ENCODE measurements at regions not wholly inside any gene's neighbourhood (a gene's known extent, or its start where the extent isn't known, plus 50 kb on each side); places are given as distances from the start of the nearest gene placed in this dataset.

- no peaks in the 10 kb centered on the region for H3K36me3 ChIP-seq
- in situ Hi-C loops (cut with MboI; ENCODE audit: low sequenced_read_pairs in 4 of 4) = no loop called here
- intact Hi-C loops (cut with DNase I; ENCODE audit: low total_unique reads) = no loop called here
- no peaks in the 10 kb centered on the region for H3K4me1 ChIP-seq
- no peak overlapping the region for H3K27ac ChIP-seq
- H3K4me3 ChIP-seq = no peak overlapping the region
- H3K27me3 ChIP-seq = no peaks in the 10 kb centered on the region
- no peaks in the 10 kb centered on the region for H3K9me3 ChIP-seq
- ATAC-seq (no peak), DNase-seq (no peak)
- TF ChIP-seq, protein P1, sequence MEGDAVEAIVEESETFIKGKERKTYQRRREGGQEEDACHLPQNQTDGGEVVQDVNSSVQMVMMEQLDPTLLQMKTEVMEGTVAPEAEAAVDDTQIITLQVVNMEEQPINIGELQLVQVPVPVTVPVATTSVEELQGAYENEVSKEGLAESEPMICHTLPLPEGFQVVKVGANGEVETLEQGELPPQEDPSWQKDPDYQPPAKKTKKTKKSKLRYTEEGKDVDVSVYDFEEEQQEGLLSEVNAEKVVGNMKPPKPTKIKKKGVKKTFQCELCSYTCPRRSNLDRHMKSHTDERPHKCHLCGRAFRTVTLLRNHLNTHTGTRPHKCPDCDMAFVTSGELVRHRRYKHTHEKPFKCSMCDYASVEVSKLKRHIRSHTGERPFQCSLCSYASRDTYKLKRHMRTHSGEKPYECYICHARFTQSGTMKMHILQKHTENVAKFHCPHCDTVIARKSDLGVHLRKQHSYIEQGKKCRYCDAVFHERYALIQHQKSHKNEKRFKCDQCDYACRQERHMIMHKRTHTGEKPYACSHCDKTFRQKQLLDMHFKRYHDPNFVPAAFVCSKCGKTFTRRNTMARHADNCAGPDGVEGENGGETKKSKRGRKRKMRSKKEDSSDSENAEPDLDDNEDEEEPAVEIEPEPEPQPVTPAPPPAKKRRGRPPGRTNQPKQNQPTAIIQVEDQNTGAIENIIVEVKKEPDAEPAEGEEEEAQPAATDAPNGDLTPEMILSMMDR (IDR thresholded peaks at IDR 0.05 in 4 of 5, conservative IDR thresholded peaks at IDR 0.05 in 1 of 5) = no peak
These were observed 902.1 kb upstream of the LCORL start for GRCh38 chr4:18923496-18924161.

- intact Hi-C loops (cut with DNase I; ENCODE audit: low total_unique reads) (no loop called here), in situ Hi-C loops (cut with MboI; ENCODE audit: low sequenced_read_pairs in 4 of 4) (no loop called here)
- Histone ChIP-seq H3K4me3 (no peak overlapping the region), H3K27me3 (no peaks in the 10 kb centered on the region), H3K27ac (no peak overlapping the region), H3K36me3 (no peaks in the 10 kb centered on the region), H3K4me1 (no peaks in the 10 kb centered on the region), H3K9me3 (no peaks in the 10 kb centered on the region)
- DNase-seq = no peak
- no peak for TF ChIP-seq POLR2A (IDR thresholded peaks at IDR 0.05)
- TF ChIP-seq, protein P1 (IDR thresholded peaks at IDR 0.05 in 4 of 5, conservative IDR thresholded peaks at IDR 0.05 in 1 of 5) = no peak
- ATAC-seq = no peak
These were observed 896.1 kb upstream of the LCORL start for GRCh38 chr4:18917689-18918088.

GRCh38 chr4:18914182-18914581 is 892.6 kb upstream of the LCORL start:
- Histone ChIP-seq H3K36me3 (no peaks in the 10 kb centered on the region), H3K27ac (no peak overlapping the region), H3K4me1 (no peaks in the 10 kb centered on the region), H3K4me3 (no peak overlapping the region), H3K27me3 (no peaks in the 10 kb centered on the region), H3K9me3 (no peaks in the 10 kb centered on the region)
- DNase-seq (no peak), ATAC-seq (no peak)
- TF ChIP-seq, protein P1 (IDR thresholded peaks at IDR 0.05 in 4 of 5, conservative IDR thresholded peaks at IDR 0.05 in 1 of 5) = no peak
- no peak for TF ChIP-seq POLR2A (IDR thresholded peaks at IDR 0.05)
- in situ Hi-C loops (cut with MboI; ENCODE audit: low sequenced_read_pairs in 4 of 4) = no loop called here
- intact Hi-C loops (cut with DNase I; ENCODE audit: low total_unique reads) = no loop called here

GRCh38 chr4:18894928-18895327 is 873.4 kb upstream of the LCORL start:
- Histone ChIP-seq H3K9me3 (no peaks in the 10 kb centered on the region), H3K36me3 (no peaks in the 10 kb centered on the region), H3K4me1 (no peaks in the 10 kb centered on the region), H3K27me3 (no peaks in the 10 kb centered on the region), H3K4me3 (no peak overlapping the region), H3K27ac (no peak overlapping the region)
- in situ Hi-C loops (cut with MboI; ENCODE audit: low sequenced_read_pairs in 4 of 4) (no loop called here), intact Hi-C loops (cut with DNase I; ENCODE audit: low total_unique reads) (no loop called here)
- TF ChIP-seq POLR2A (IDR thresholded peaks at IDR 0.05) = no peak
- TF ChIP-seq, protein P1 (IDR thresholded peaks at IDR 0.05 in 4 of 5, conservative IDR thresholded peaks at IDR 0.05 in 1 of 5) = no peak
- no peak for ATAC-seq
- DNase-seq = no peak

- Histone ChIP-seq H3K36me3 (no peaks in the 10 kb centered on the region), H3K27ac (no peak overlapping the region), H3K27me3 (no peaks in the 10 kb centered on the region), H3K4me3 (no peak overlapping the region), H3K4me1 (no peaks in the 10 kb centered on the region), H3K9me3 (no peaks in the 10 kb centered on the region)
- intact Hi-C loops (cut with DNase I; ENCODE audit: low total_unique reads) = no loop called here
- in situ Hi-C loops (cut with MboI; ENCODE audit: low sequenced_read_pairs in 4 of 4) = no loop called here
- TF ChIP-seq, protein P1 (IDR thresholded peaks at IDR 0.05 in 4 of 5, conservative IDR thresholded peaks at IDR 0.05 in 1 of 5) = no peak
- no peak for TF ChIP-seq POLR2A (IDR thresholded peaks at IDR 0.05)
- ATAC-seq (no peak), DNase-seq (no peak)
These were observed 860.9 kb upstream of the LCORL start for GRCh38 chr4:18882468-18882867.

Data from gastrocnemius medialis (tissue), 4 donors.